ENCODE measurements at regions not wholly inside any gene's neighbourhood (a gene's known extent, or its start where the extent isn't known, plus 50 kb on each side); places are given as distances from the start of the nearest gene placed in this dataset.

DNA sequence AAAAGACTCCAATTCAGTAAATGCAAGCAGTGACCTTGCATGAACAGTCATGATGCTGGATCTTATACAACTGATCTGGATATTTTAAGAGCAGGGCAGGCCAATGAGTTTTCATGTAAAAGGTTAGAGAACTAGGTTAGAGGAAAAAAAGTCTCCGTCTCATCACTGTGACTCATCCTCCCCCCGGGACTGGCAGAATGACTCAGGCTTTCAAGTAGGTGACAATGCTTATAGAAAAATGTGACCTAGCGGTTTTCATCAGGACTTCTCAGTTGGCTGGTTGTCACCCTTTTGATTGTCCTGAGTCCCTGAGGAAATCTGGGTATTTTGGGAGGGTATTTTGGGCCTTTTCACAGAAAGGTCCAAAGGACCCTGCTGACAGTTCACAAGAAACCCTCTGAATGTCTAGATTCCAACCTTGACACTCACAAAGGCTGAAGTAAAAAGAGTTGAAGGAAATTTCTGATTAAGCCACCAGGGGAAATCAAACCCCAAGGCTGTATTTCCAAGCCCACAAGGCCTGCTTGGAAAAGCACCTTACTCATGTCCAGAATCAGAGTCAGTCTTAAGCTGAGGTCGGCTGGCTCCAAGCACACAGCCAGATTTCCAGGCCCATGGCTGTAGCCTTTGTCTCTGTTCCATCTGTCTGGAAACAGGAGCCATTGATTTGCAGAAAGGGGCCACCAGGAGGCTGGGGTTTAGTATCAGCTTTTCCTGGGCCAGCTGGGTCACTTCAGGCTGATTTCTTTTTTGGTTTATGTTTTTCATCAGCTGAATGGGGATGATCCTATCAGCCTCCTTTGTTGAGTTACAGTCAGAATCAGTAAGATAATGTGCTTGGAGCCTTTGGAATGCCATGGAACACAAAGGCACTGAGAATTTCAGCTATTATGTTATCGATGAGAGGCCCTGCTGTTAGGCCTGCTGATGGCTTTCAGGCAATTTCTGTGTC, 226.4 kb upstream of the HABP2 start:
- peak; percentile 76 for DNase-seq

DNA sequence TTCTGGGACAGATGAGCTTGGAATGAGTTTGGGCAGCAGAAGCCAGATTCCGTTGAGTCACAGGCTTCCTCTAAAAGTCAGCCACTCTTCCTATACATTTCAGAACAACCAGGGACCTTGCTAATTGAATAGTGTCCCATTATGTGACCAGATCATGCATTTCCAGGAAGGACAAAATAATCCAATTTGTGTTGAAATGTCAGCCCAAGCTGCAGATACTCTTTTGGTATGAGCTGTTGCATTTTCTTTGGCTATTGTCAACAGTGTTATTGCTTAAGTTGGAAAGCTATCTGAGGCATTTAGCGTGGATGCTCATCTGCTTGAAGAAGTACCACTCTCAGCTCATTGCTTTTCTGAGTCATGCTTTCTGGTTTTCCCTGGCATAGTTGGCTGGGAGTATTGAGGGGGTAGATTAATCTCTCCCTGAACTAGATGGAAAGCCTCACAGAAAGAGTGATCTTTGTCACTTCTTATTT, 223.7 kb upstream of the HABP2 start:
- DNase-seq: no peak

- DNase-seq: no peak
Observed at GRCh38 chr10:113331961-113332360, 220.9 kb upstream of the HABP2 start.

- DNase-seq: no peak
Observed at GRCh38 chr10:113333313-113333712, 219.5 kb upstream of the HABP2 start.

GRCh38 chr10:113335592-113335991, 217.3 kb upstream of the HABP2 start:
- no peak for DNase-seq

GRCh38 chr10:113336549-113337130, 216.2 kb upstream of the HABP2 start:
- no peak for DNase-seq

- no peak for DNase-seq
Observed at GRCh38 chr10:113337142-113337541, 215.7 kb upstream of the HABP2 start.

GRCh38 chr10:113339121-113339520, 213.7 kb upstream of the HABP2 start:
- no peak for DNase-seq

- DNase-seq: no peak
Observed at GRCh38 chr10:113340282-113340681, 212.6 kb upstream of the HABP2 start.

- no peak for DNase-seq
Observed at GRCh38 chr10:113341138-113341537, 211.7 kb upstream of the HABP2 start.

GRCh38 chr10:113345826-113346624, 206.8 kb upstream of the HABP2 start:
- no peak for DNase-seq

DNA sequence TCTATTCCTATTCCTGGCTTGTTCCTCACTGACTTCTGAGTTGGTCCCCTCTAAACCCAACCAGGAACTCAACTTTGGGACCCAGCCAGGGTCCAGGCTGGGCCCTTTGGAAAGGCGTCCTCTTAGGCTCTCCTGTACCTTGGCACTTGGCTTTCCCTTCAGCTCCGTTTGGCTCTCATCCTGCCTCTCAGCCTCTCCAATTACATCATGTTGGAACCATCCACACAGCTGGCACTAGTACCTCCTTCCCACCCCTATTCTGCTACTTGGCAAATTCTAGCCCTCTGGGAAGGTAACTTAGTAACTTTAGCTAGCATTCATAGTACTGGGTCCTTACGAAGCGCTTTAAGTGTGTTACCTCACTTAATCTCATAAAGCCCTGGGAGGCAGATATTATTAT, 205.3 kb upstream of the HABP2 start:
- no peak for DNase-seq

- no peak for DNase-seq
Observed at GRCh38 chr10:113348694-113349093, 204.2 kb upstream of the HABP2 start.

GRCh38 chr10:113350311-113351040, 202.4 kb upstream of the HABP2 start:
- DNase-seq: no peak

- DNase-seq: no peak
Observed at GRCh38 chr10:113354711-113355110, 198.1 kb upstream of the HABP2 start.

DNA sequence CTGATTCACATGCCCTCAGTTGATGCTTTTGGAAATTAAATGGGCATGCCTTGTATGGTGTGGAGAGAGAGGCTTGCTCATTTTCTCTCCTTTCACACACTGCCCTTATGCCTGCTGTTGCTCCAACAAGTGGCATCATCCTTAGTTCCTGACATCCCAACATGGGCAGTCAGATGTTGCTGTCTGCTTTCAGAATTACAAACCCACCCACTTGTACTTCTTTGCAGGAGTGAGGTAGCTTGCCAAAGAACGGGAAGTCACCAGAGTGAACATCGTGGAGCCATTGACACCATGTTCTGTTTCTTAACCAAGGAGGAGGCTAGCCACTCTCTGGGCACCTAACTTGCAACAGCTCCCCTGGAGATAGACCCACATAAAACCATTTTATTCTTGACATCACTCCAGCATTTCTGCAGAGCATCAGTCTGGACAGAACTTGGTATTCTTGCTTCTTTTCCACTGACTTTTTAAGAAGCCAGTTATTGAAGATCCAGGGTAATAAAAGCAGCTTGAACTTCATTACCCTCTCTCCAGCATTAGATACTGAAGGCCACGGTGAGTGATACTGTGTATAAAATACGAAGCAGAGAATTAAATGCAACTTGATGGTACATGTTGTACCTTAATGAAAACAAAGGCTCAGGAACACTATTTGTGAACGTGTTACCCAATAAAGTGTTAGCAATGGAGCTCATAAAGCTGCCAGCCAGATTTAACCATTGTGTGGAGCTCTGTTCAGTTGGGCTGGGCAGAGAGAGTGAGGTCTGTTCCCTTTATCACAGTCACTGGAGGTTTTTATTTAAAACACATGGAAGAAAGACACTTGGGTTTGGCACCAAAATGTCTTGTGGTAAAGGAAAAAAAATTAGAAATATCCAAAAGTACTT, 195.8 kb upstream of the HABP2 start:
- no peak for DNase-seq

GRCh38 chr10:113357681-113358300, 195.1 kb upstream of the HABP2 start:
- DNase-seq: no peak

DNA sequence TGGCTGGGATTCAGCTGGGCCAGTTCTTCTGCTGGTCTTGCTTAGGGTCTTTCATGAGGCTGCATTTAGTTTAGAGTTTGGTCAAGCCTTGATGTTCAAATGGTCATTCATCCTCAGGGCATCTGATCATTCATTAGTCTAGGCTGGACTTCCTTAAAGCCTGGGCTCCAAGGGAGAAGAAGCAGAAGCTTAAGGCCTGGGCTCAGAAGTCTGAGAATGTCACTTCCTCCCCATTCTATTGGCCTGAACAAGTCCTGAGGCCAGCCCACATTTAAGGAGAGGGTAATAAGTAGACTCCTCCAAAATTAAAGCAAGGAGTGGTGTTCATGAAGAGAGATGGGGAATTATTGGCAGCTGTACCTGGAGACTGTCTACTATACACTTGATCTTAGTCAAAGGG, 193.2 kb upstream of the HABP2 start:
- no peak for DNase-seq

DNA sequence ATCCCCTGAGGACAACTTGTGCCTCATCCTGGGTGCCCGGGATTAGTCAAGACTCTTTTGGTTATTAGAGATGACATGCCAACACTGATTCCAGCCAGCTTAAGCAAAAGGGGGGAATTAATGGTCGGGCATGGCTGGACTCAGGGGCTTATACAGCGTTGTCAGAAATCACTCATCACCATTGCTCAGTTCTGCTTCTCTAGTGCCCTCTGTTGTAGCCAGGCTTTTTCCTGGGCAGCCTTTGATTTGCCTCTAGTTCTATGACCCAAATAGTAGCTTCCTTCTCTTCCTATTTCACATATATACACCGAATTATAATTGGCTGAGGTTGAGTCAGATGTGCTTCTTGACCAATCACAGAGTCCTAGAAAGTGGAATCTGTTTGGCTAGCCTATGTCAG, 192.0 kb upstream of the HABP2 start:
- DNase-seq: no peak

- DNase-seq: no peak
Observed at GRCh38 chr10:113362645-113363091, 190.2 kb upstream of the HABP2 start.

GRCh38 chr10:113364227-113364626, 188.6 kb upstream of the HABP2 start:
- DNase-seq: no peak

All from activated CD4-positive, alpha-beta T cell treated with anti-CD3 and anti-CD28 coated beads, Interleukin-2, Interleukin-6, amounts not matched to agents 100 ng/mL and 50 ng/mL, durations not matched to agents 16 hours and 8 hours (primary cell).